ENCODE measurements at regions not wholly inside any gene's neighbourhood (a gene's known extent, or its start where the extent isn't known, plus 50 kb on each side); places are given as distances from the start of the nearest gene placed in this dataset.

- TF ChIP-seq BCL11A (tag by site-specific recombination; IDR thresholded peaks at IDR 0.05; ENCODE audit: low read depth) (no peak), ZNF792 (tag by site-specific recombination; IDR thresholded peaks at IDR 0.05) (no peak), ELK4 (IDR thresholded peaks at IDR 0.05; ENCODE audit: borderline replicate concordance, low read depth, low read length) (no peak), MZF1 (tag by site-specific recombination; IDR thresholded peaks at IDR 0.05; ENCODE audit: borderline replicate concordance) (no peak), GLI4 (tag by site-specific recombination; IDR thresholded peaks at IDR 0.05) (no peak), ZBTB1 (tag by site-specific recombination; IDR thresholded peaks at IDR 0.05) (no peak), ZNF580 (tag by site-specific recombination; IDR thresholded peaks at IDR 0.05) (no peak), SCRT2 (tag by site-specific recombination; IDR thresholded peaks at IDR 0.05) (no peak), MEIS1 (CRISPR knock-in tag; IDR thresholded peaks at IDR 0.05; ENCODE audit: borderline replicate concordance) (no peak), ZNF140 (tag by site-specific recombination; IDR thresholded peaks at IDR 0.05) (no peak), ZNF19 (tag by site-specific recombination; IDR thresholded peaks at IDR 0.05; ENCODE audit: low read depth) (no peak)
- TF ChIP-seq, protein P1, sequence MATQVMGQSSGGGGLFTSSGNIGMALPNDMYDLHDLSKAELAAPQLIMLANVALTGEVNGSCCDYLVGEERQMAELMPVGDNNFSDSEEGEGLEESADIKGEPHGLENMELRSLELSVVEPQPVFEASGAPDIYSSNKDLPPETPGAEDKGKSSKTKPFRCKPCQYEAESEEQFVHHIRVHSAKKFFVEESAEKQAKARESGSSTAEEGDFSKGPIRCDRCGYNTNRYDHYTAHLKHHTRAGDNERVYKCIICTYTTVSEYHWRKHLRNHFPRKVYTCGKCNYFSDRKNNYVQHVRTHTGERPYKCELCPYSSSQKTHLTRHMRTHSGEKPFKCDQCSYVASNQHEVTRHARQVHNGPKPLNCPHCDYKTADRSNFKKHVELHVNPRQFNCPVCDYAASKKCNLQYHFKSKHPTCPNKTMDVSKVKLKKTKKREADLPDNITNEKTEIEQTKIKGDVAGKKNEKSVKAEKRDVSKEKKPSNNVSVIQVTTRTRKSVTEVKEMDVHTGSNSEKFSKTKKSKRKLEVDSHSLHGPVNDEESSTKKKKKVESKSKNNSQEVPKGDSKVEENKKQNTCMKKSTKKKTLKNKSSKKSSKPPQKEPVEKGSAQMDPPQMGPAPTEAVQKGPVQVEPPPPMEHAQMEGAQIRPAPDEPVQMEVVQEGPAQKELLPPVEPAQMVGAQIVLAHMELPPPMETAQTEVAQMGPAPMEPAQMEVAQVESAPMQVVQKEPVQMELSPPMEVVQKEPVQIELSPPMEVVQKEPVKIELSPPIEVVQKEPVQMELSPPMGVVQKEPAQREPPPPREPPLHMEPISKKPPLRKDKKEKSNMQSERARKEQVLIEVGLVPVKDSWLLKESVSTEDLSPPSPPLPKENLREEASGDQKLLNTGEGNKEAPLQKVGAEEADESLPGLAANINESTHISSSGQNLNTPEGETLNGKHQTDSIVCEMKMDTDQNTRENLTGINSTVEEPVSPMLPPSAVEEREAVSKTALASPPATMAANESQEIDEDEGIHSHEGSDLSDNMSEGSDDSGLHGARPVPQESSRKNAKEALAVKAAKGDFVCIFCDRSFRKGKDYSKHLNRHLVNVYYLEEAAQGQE (tag by site-specific recombination; IDR thresholded peaks at IDR 0.05), result no peak
- TF ChIP-seq, protein P2, sequence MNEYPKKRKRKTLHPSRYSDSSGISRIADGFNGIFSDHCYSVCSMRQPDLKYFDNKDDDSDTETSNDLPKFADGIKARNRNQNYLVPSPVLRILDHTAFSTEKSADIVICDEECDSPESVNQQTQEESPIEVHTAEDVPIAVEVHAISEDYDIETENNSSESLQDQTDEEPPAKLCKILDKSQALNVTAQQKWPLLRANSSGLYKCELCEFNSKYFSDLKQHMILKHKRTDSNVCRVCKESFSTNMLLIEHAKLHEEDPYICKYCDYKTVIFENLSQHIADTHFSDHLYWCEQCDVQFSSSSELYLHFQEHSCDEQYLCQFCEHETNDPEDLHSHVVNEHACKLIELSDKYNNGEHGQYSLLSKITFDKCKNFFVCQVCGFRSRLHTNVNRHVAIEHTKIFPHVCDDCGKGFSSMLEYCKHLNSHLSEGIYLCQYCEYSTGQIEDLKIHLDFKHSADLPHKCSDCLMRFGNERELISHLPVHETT (tag by site-specific recombination; IDR thresholded peaks at IDR 0.05), result no peak
- TF ChIP-seq, protein P3, sequence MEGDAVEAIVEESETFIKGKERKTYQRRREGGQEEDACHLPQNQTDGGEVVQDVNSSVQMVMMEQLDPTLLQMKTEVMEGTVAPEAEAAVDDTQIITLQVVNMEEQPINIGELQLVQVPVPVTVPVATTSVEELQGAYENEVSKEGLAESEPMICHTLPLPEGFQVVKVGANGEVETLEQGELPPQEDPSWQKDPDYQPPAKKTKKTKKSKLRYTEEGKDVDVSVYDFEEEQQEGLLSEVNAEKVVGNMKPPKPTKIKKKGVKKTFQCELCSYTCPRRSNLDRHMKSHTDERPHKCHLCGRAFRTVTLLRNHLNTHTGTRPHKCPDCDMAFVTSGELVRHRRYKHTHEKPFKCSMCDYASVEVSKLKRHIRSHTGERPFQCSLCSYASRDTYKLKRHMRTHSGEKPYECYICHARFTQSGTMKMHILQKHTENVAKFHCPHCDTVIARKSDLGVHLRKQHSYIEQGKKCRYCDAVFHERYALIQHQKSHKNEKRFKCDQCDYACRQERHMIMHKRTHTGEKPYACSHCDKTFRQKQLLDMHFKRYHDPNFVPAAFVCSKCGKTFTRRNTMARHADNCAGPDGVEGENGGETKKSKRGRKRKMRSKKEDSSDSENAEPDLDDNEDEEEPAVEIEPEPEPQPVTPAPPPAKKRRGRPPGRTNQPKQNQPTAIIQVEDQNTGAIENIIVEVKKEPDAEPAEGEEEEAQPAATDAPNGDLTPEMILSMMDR (tag by site-specific recombination; IDR thresholded peaks at IDR 0.05), result no peak
Measured at GRCh38 chr14:44453433-44454171, 53.5 kb downstream of the FSCB start.

Data from HEK293 (cell line).